Neural cell (in vitro differentiated cells): ENCODE measurements at regions not wholly inside any gene's neighbourhood (a gene's known extent, or its start where the extent isn't known, plus 50 kb on each side); places are given as distances from the start of the nearest gene placed in this dataset.

Source experiments
- H2AFZ ChIP-seq: fragments of 200-600, 300-800 bp; sonication (generic), shearing (Covaris generic); 2 replicates; pipeline ENCODE4 v1.6.0; 2014; ENCODE audit warnings: low read depth, mild to moderate bottlenecking, antibody characterized with exemption, low read length, moderate library complexity
- H3F3A ChIP-seq: fragments of 200-600 bp; shearing (Covaris generic); 2 replicates; pipeline ENCODE4 v1.6.1; 2016; ENCODE audit warnings: mild to moderate bottlenecking, moderate library complexity, mixed read lengths, antibody characterized with exemption, low read length; ENCODE audit not compliant: insufficient read depth, poor library complexity, severe bottlenecking
- H3K27ac ChIP-seq: fragments of 200-600, 300-800 bp; sonication (generic), shearing (Covaris generic); 2 replicates; pipeline ENCODE4 v1.5.1; 2014; ENCODE audit warnings: mild to moderate bottlenecking, low read length, moderate library complexity
- H3K27me3 ChIP-seq: fragments of 300-800, 200-600 bp; sonication (generic), shearing (Covaris generic); 2 replicates; pipeline ENCODE4 v1.6.0; 2014; ENCODE audit warnings: mild to moderate bottlenecking, low read depth, low read length, moderate library complexity; ENCODE audit not compliant: insufficient read depth
- H3K36me3 ChIP-seq: fragments of 300-800, 200-600 bp; sonication (generic), shearing (Covaris generic); 2 replicates; pipeline ENCODE4 v1.5.1; 2014; ENCODE audit warnings: mild to moderate bottlenecking, antibody characterized with exemption, low read length, moderate library complexity; ENCODE audit not compliant: insufficient read depth
- H3K4me2 ChIP-seq: fragments of 300-800, 200-600 bp; sonication (generic), shearing (Covaris generic); 2 replicates; pipeline ENCODE4 v1.6.0; 2014; ENCODE audit warnings: mild to moderate bottlenecking, low read length
- H3K4me3 ChIP-seq: fragments of 300-800, 200-600 bp; sonication (generic), shearing (Covaris generic); 2 replicates; pipeline ENCODE4 v1.5.1; 2014; ENCODE audit warnings: mild to moderate bottlenecking, low read length, moderate library complexity
- H3K79me2 ChIP-seq: fragments of 200-600 bp; shearing (Covaris generic); replicated peaks from 2 replicates; pipeline ENCODE4 v1.6.0; 2014; ENCODE audit warnings: mild to moderate bottlenecking, low read length, moderate library complexity; ENCODE audit not compliant: insufficient read depth
- H3K9ac ChIP-seq: fragments of 300-800, 200-600 bp; sonication (generic), shearing (Covaris generic); 2 replicates; pipeline ENCODE4 v1.6.1; 2016; ENCODE audit warnings: mild to moderate bottlenecking, low read length, mixed read lengths
- H3K9me2 ChIP-seq: fragments of 200-600 bp; shearing (Covaris generic); 2 replicates; pipeline ENCODE4 v1.6.1; 2016; ENCODE audit warnings: mild to moderate bottlenecking, low read length, mixed read lengths; ENCODE audit not compliant: insufficient read depth
- H3K9me3 ChIP-seq: fragments of 200-600, 300-800 bp; sonication (generic), shearing (Covaris generic); 2 replicates; pipeline ENCODE4 v1.6.1; 2016; ENCODE audit warnings: mild to moderate bottlenecking, mixed run types, low read length, moderate library complexity, mixed read lengths
- H4K20me1 ChIP-seq: fragments of 200-600 bp; shearing (Covaris generic); 2 replicates; pipeline ENCODE4 v1.6.1; 2016; ENCODE audit warnings: mild to moderate bottlenecking, mixed run types; ENCODE audit not compliant: insufficient read depth
- CTCF ChIP-seq: fragments of 450-650 bp; IDR thresholded peaks from 2 replicates; pipeline ENCODE4 v1.5.1; 2014; ENCODE audit warnings: antibody characterized with exemption, mild to moderate bottlenecking, moderate library complexity; ENCODE audit not compliant: poor library complexity, severe bottlenecking
- EP300 ChIP-seq: fragments of 450-650 bp; conservative IDR thresholded peaks from 2 replicates; pipeline ENCODE4 v1.6.1; 2014; ENCODE audit warnings: antibody characterized with exemption, mild to moderate bottlenecking, moderate library complexity; ENCODE audit not compliant: poor library complexity, severe bottlenecking
- EZH2 ChIP-seq: fragments of 200-600, 300-800 bp; shearing (Covaris generic), sonication (generic); IDR thresholded peaks from 2 replicates; pipeline ENCODE4 v1.6.1; 2014; ENCODE audit warnings: antibody characterized with exemption, low read length, borderline replicate concordance, mild to moderate bottlenecking; ENCODE audit not compliant: insufficient read depth, poor library complexity, severe bottlenecking
- MXI1 ChIP-seq: fragments of 450-650 bp; conservative IDR thresholded peaks from 2 replicates; pipeline ENCODE4 v1.6.1; 2014; ENCODE audit warnings: antibody characterized with exemption, mild to moderate bottlenecking; ENCODE audit not compliant: poor library complexity, severe bottlenecking
- POLR2AphosphoS5 ChIP-seq: IDR thresholded peaks from 2 replicates; pipeline ENCODE4 v1.6.1; 2012
- RAD21 ChIP-seq: fragments of 450-650 bp; conservative IDR thresholded peaks from 2 replicates; pipeline ENCODE4 v1.6.1; 2014; ENCODE audit warnings: antibody characterized with exemption, mild to moderate bottlenecking, moderate library complexity
- REST ChIP-seq: IDR thresholded peaks from 2 replicates; pipeline ENCODE4 v1.6.1; 2012; ENCODE audit warnings: borderline replicate concordance
- SMC3 ChIP-seq: fragments of 450-650 bp; conservative IDR thresholded peaks from 2 replicates; pipeline ENCODE4 v1.6.1; 2014; ENCODE audit warnings: antibody characterized with exemption, mild to moderate bottlenecking, moderate library complexity; ENCODE audit not compliant: poor library complexity
- TAF1 ChIP-seq: IDR thresholded peaks from 2 replicates; pipeline ENCODE4 v1.6.1; 2012; ENCODE audit warnings: low read depth

DNA sequence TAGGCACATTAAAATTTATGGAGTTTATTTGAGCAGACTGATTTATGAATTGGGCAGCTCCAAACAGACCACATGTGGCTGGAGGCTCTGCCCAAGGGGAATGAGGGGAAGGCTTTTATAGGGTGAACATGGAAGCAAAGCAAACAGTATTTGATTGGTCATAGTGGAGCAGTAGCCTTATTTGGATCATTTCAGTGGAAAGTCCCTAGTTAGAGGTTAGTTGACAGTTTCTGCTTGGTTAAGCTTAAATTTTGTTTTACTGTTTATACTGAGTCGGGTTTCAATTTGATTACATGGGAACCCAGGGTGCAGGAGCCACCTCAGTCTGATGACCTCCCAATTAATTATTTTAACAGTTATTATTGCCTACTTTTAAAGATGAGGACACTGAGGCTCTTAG is 140.5 kb downstream of the NDFIP2 start:
- no peaks in the 10 kb centered on the region for H3F3A ChIP-seq
- H3K9me2 ChIP-seq = no peaks in the 10 kb centered on the region
- H4K20me1 ChIP-seq = no peaks in the 10 kb centered on the region
- H2AFZ ChIP-seq = no peak overlapping the region
- H3K27me3 ChIP-seq = no peaks in the 10 kb centered on the region
- H3K4me2 ChIP-seq = no peak overlapping the region
- no peak overlapping the region for H3K27ac ChIP-seq
- no peaks in the 10 kb centered on the region for H3K79me2 ChIP-seq
- H3K9ac ChIP-seq = no peak overlapping the region
- H3K36me3 ChIP-seq = no peaks in the 10 kb centered on the region
- no peaks in the 10 kb centered on the region for H3K9me3 ChIP-seq
- H3K4me3 ChIP-seq = no peak overlapping the region
- TF ChIP-seq CTCF = no peak
- TF ChIP-seq SMC3 = no peak
- no peak for TF ChIP-seq RAD21
- no peak for TF ChIP-seq MXI1
- no peak for TF ChIP-seq EP300
- no peak for TF ChIP-seq TAF1
- no peak for TF ChIP-seq REST
- no peak for TF ChIP-seq POLR2AphosphoS5
- TF ChIP-seq EZH2 = no peak

DNA sequence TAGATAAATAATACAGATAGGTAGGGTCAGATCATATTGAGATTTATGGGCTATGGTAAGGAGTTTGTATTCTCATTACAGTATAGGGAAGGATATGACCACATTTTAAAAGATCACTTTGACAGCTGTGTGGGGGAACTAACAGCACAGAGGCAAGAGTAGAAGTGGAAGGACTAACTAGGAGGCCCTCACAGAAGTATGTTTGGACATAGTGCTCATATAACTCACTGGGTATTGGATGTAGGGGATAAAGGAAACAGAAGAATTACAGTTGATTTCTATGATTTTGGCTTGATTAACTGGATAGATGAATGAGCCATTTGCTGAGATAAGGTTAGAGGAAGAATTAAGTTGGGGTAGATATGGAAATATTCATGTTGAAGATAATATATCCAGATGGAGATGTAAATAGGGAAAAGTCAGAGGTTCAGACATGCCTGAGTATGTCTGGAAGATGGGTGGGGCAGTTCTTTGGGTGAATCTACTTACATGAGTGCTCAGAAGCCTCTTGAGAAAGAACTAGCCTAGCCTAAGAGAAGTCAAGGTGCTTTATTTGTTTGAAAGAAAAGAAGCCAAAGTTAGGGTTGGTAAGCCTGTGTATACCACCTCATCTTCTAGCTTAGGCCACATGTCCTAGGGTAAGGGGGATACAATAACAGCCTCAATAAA is 133.4 kb downstream of the NDFIP2 start:
- Histone ChIP-seq H3K4me3 (no peak overlapping the region), H3K9me3 (no peaks in the 10 kb centered on the region), H3F3A (no peaks in the 10 kb centered on the region), H3K4me2 (no peak overlapping the region), H3K36me3 (no peaks in the 10 kb centered on the region), H3K9me2 (no peaks in the 10 kb centered on the region), H3K27ac (no peak overlapping the region), H3K79me2 (no peaks in the 10 kb centered on the region), H3K9ac (no peak overlapping the region), H2AFZ (no peak overlapping the region), H4K20me1 (no peaks in the 10 kb centered on the region), H3K27me3 (no peaks in the 10 kb centered on the region)
- no peak for TF ChIP-seq CTCF
- no peak for TF ChIP-seq EZH2
- no peak for TF ChIP-seq MXI1
- no peak for TF ChIP-seq SMC3
- TF ChIP-seq REST = no peak
- no peak for TF ChIP-seq POLR2AphosphoS5
